ENCODE measurements at regions not wholly inside any gene's neighbourhood (a gene's known extent, or its start where the extent isn't known, plus 50 kb on each side); places are given as distances from the start of the nearest gene placed in this dataset.

DNA sequence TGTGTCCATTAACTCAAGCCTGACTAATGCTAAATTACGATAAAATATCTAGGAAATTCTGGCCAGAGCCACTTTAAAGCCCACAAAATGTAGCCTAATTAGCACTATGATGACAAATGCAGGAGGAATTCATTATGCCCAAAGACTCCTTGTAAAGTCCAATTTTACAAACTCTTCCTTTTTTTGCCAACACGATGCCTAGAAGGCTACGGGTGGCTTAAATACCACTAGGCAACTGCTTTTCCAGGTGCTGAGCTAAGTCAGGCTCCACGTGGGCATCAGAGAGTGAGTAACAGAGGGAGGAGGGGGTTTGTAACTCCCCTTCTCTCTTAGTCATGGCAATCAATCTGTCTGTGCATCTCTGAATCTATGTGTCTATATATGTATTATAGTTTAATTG, 172.4 kb upstream of the NTF3 start:
- Mint-ChIP-seq H3K4me1 (ENCODE audit: unreplicated experiment) (no peaks in the 10 kb centered on the region), H3K36me3 (ENCODE audit: low read depth, unreplicated experiment) (no peaks in the 10 kb centered on the region), H3K27ac (ENCODE audit: unreplicated experiment) (no peak overlapping the region), H3K9me3 (ENCODE audit: unreplicated experiment) (no peaks in the 10 kb centered on the region), H3K27me3 (ENCODE audit: unreplicated experiment) (no peaks in the 10 kb centered on the region), H3K4me3 (ENCODE audit: unreplicated experiment) (no peak overlapping the region)
- no peak for DNase-seq (ENCODE audit: low spot score)
- TF ChIP-seq, protein P1, sequence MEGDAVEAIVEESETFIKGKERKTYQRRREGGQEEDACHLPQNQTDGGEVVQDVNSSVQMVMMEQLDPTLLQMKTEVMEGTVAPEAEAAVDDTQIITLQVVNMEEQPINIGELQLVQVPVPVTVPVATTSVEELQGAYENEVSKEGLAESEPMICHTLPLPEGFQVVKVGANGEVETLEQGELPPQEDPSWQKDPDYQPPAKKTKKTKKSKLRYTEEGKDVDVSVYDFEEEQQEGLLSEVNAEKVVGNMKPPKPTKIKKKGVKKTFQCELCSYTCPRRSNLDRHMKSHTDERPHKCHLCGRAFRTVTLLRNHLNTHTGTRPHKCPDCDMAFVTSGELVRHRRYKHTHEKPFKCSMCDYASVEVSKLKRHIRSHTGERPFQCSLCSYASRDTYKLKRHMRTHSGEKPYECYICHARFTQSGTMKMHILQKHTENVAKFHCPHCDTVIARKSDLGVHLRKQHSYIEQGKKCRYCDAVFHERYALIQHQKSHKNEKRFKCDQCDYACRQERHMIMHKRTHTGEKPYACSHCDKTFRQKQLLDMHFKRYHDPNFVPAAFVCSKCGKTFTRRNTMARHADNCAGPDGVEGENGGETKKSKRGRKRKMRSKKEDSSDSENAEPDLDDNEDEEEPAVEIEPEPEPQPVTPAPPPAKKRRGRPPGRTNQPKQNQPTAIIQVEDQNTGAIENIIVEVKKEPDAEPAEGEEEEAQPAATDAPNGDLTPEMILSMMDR (IDR thresholded peaks at IDR 0.05; ENCODE audit: unreplicated experiment) = no peak

GRCh38 chr12:5260086-5260485, 171.8 kb upstream of the NTF3 start:
- TF ChIP-seq, protein P1 (IDR thresholded peaks at IDR 0.05; ENCODE audit: unreplicated experiment) = no peak
- Mint-ChIP-seq H3K9me3 (ENCODE audit: unreplicated experiment) (no peaks in the 10 kb centered on the region), H3K4me1 (ENCODE audit: unreplicated experiment) (no peaks in the 10 kb centered on the region), H3K27ac (ENCODE audit: unreplicated experiment) (no peak overlapping the region), H3K27me3 (ENCODE audit: unreplicated experiment) (no peaks in the 10 kb centered on the region), H3K4me3 (ENCODE audit: unreplicated experiment) (no peak overlapping the region), H3K36me3 (ENCODE audit: low read depth, unreplicated experiment) (no peaks in the 10 kb centered on the region)
- no peak for DNase-seq (ENCODE audit: low spot score)

DNA sequence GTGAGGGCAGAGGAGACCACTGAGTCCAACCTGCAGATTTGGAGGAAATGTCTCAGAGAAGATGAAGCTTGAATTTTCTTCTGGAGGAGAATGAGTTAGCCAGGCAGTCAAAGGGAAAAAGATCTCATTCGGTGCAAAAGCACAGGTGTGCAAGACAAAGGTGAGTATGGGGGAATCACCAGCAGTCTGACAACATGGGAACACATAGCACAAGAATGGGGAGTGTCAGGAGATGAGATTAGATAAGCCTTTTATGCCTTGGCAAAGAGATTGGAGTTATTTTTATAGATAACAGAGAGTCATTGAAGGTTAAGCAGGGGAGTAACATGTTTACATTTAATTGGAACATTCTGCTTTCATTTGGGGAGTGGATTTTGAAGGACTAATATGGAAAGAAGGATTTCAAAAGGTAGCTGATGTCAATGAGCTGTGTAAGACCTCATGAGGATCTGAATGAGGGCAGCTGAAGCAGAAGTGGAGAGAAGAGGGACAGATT, 171.3 kb upstream of the NTF3 start:
- H3K36me3 Mint-ChIP-seq (ENCODE audit: low read depth, unreplicated experiment) = no peaks in the 10 kb centered on the region
- DNase-seq (ENCODE audit: low spot score) = no peak
- no peaks in the 10 kb centered on the region for H3K27me3 Mint-ChIP-seq (ENCODE audit: unreplicated experiment)
- TF ChIP-seq, protein P1 (IDR thresholded peaks at IDR 0.05; ENCODE audit: unreplicated experiment) = no peak
- H3K27ac Mint-ChIP-seq (ENCODE audit: unreplicated experiment) = no peak overlapping the region
- no peaks in the 10 kb centered on the region for H3K9me3 Mint-ChIP-seq (ENCODE audit: unreplicated experiment)
- H3K4me1 Mint-ChIP-seq (ENCODE audit: unreplicated experiment) = no peaks in the 10 kb centered on the region
- no peak overlapping the region for H3K4me3 Mint-ChIP-seq (ENCODE audit: unreplicated experiment)

GRCh38 chr12:5262450-5262849, 169.5 kb upstream of the NTF3 start:
- Mint-ChIP-seq H3K9me3 (ENCODE audit: unreplicated experiment) (no peaks in the 10 kb centered on the region), H3K4me3 (ENCODE audit: unreplicated experiment) (no peak overlapping the region), H3K27ac (ENCODE audit: unreplicated experiment) (no peak overlapping the region), H3K36me3 (ENCODE audit: low read depth, unreplicated experiment) (no peaks in the 10 kb centered on the region), H3K27me3 (ENCODE audit: unreplicated experiment) (peaks cover 3% of the 10 kb centered on the region), H3K4me1 (ENCODE audit: unreplicated experiment) (no peaks in the 10 kb centered on the region)
- no peak for DNase-seq (ENCODE audit: low spot score)
- TF ChIP-seq, protein P1 (IDR thresholded peaks at IDR 0.05; ENCODE audit: unreplicated experiment) = no peak

DNA sequence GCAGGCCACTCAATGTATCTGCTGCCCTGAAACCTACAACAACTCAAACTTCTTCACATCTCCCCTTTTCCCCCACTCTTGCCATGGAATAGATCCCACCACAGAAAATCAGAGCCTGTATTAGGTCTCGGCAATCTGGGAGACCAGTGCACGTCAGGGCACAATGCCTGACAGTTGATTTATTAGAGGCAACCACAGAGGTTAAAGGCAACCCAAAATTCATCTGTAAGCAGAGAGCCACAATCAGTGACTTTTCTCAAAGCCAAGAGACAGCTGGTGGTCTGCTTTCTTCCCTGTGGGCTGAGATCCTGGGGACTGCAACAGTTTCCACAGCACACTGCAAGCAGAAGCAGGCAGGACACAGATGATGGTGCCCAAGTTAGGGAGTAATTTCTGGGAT, 169.0 kb upstream of the NTF3 start:
- no peak for DNase-seq (ENCODE audit: low spot score)
- H3K27ac Mint-ChIP-seq (ENCODE audit: unreplicated experiment) = no peak overlapping the region
- no peaks in the 10 kb centered on the region for H3K36me3 Mint-ChIP-seq (ENCODE audit: low read depth, unreplicated experiment)
- peaks cover 3% of the 10 kb centered on the region for H3K27me3 Mint-ChIP-seq (ENCODE audit: unreplicated experiment)
- no peaks in the 10 kb centered on the region for H3K4me1 Mint-ChIP-seq (ENCODE audit: unreplicated experiment)
- TF ChIP-seq, protein P1 (IDR thresholded peaks at IDR 0.05; ENCODE audit: unreplicated experiment) = no peak
- no peak overlapping the region for H3K4me3 Mint-ChIP-seq (ENCODE audit: unreplicated experiment)
- H3K9me3 Mint-ChIP-seq (ENCODE audit: unreplicated experiment) = no peaks in the 10 kb centered on the region
